CD4-positive, alpha-beta T cell treated with Interleukin-1 beta for 1 hour (primary cell): ENCODE measurements at regions not wholly inside any gene's neighbourhood (a gene's known extent, or its start where the extent isn't known, plus 50 kb on each side); places are given as distances from the start of the nearest gene placed in this dataset.

Source experiments
- DNase-seq, 2 donors: peaks; one replicate each; pipeline ENCODE4 v3.0.0-alpha.2; 2020 to 2022

GRCh38 chr6:50102676-50103075 is 52.9 kb upstream of the DEFB112 start:
- no peak for DNase-seq

GRCh38 chr6:50110587-50110986 is 60.9 kb upstream of the DEFB112 start:
- DNase-seq, result no peak

- DNase-seq, result no peak
Observed at GRCh38 chr6:50112981-50113857, 63.5 kb upstream of the DEFB112 start.

- DNase-seq, result no peak
Observed at GRCh38 chr6:50116390-50116789, 66.7 kb upstream of the DEFB112 start.

GRCh38 chr6:50116797-50117542 is 67.2 kb upstream of the DEFB112 start:
- DNase-seq, result no peak

GRCh38 chr6:50120300-50120699 is 70.6 kb upstream of the DEFB112 start:
- DNase-seq, result no peak

- no peak for DNase-seq
Observed at GRCh38 chr6:50123688-50124087, 74.0 kb upstream of the DEFB112 start.

- DNase-seq, result no peak
Observed at GRCh38 chr6:50124572-50124971, 74.8 kb upstream of the DEFB112 start.

- DNase-seq, result no peak
Observed at GRCh38 chr6:50128420-50129005, 78.8 kb upstream of the DEFB112 start.

GRCh38 chr6:50135968-50136367 is 86.2 kb upstream of the DEFB112 start:
- no peak for DNase-seq

GRCh38 chr6:50141100-50141499 is 91.4 kb upstream of the DEFB112 start:
- DNase-seq, result no peak

GRCh38 chr6:50143011-50143719 is 93.4 kb upstream of the DEFB112 start:
- DNase-seq, result no peak

- no peak for DNase-seq
Observed at GRCh38 chr6:50145125-50145524, 95.4 kb upstream of the DEFB112 start.

GRCh38 chr6:50147371-50147770 is 97.6 kb upstream of the DEFB112 start:
- DNase-seq, result no peak

GRCh38 chr6:50180646-50181045 is 130.9 kb upstream of the DEFB112 start:
- no peak for DNase-seq

GRCh38 chr6:50185006-50185405 is 135.3 kb upstream of the DEFB112 start:
- DNase-seq, result no peak

- no peak for DNase-seq
Observed at GRCh38 chr6:50187351-50187921, 137.7 kb upstream of the DEFB112 start.

- DNase-seq, result no peak
Observed at GRCh38 chr6:50198245-50198644, 148.5 kb upstream of the DEFB112 start.

- DNase-seq, result no peak
Observed at GRCh38 chr6:50202766-50203165, 153.0 kb upstream of the DEFB112 start.

- no peak for DNase-seq
Observed at GRCh38 chr6:50211582-50211981, 161.9 kb upstream of the DEFB112 start.

GRCh38 chr6:50213146-50213545 is 163.4 kb upstream of the DEFB112 start:
- DNase-seq, result no peak

GRCh38 chr6:50214937-50215336 is 165.2 kb upstream of the DEFB112 start:
- no peak for DNase-seq

GRCh38 chr6:50217841-50218240 is 168.1 kb upstream of the DEFB112 start:
- no peak for DNase-seq
